Choroid plexus epithelial cell (primary cell): ENCODE measurements at regions not wholly inside any gene's neighbourhood (a gene's known extent, or its start where the extent isn't known, plus 50 kb on each side); places are given as distances from the start of the nearest gene placed in this dataset.

Experiments used
- DNase-seq: peaks from one replicate; pipeline ENCODE4 v3.0.0-alpha.2; 2010; ENCODE audit warnings: low read depth
- H3K4me3 ChIP-seq: 2 replicates; pipeline ENCODE4 v1.5.1; 2011; ENCODE audit warnings: low read depth, mild to moderate bottlenecking, control low read depth, low read length, moderate library complexity
- TF ChIP-seq, protein P1 (sequence below): conservative IDR thresholded peaks from 2 replicates; pipeline ENCODE4 v1.5.1; 2011; ENCODE audit warnings: low read depth, mild to moderate bottlenecking, control low read depth, inconsistent platforms, low read length, moderate library complexity

GRCh38 chr1:215475796-215476481, 91.2 kb upstream of the KCTD3 start:
- H3K4me3 ChIP-seq: no peak overlapping the region
- peak; percentile 13 for DNase-seq
- TF ChIP-seq, protein P1, sequence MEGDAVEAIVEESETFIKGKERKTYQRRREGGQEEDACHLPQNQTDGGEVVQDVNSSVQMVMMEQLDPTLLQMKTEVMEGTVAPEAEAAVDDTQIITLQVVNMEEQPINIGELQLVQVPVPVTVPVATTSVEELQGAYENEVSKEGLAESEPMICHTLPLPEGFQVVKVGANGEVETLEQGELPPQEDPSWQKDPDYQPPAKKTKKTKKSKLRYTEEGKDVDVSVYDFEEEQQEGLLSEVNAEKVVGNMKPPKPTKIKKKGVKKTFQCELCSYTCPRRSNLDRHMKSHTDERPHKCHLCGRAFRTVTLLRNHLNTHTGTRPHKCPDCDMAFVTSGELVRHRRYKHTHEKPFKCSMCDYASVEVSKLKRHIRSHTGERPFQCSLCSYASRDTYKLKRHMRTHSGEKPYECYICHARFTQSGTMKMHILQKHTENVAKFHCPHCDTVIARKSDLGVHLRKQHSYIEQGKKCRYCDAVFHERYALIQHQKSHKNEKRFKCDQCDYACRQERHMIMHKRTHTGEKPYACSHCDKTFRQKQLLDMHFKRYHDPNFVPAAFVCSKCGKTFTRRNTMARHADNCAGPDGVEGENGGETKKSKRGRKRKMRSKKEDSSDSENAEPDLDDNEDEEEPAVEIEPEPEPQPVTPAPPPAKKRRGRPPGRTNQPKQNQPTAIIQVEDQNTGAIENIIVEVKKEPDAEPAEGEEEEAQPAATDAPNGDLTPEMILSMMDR: no peak

DNA sequence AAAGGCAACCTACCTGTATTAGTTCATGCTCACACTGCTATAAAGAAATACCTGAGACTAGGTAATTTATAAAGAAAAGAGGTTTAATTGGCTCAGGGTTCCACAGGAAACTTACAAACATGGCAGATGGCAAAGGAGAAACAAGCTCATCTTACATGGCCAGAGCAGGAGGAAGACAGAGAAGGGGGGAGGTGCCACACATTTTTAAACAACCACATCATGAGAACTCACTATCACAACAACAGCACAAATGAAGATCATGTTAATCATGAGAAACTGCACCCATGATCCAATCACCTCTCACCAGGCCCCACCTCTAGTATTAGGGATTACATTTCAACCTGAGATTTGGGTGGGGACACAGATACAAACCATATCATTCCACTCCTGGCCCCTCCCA, 90.6 kb upstream of the KCTD3 start:
- no peak overlapping the region for H3K4me3 ChIP-seq
- peak; percentile 9 for DNase-seq
- TF ChIP-seq, protein P1: no peak

- TF ChIP-seq, protein P1: no peak
- DNase-seq: no peak
- no peak overlapping the region for H3K4me3 ChIP-seq
These were observed 89.5 kb upstream of the KCTD3 start for GRCh38 chr1:215477632-215478031.

DNA sequence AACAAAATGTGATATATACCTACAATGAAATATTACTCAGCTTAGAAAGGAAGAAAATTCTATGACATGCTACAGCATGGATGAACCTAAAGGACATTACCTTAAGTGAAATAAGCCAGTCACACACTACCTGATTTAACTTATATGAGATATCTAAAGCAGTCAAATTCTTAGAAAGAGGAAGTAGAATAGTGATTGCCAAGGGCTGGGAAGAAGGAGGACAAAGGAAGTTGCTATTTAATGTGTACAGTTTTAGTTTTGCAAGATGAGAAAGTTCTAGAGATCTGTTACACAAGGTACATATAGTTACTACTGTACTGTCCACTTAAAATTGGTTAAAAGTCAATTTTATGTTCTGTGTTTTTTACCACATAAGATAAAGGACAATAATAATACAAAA, 87.5 kb upstream of the KCTD3 start:
- no peak overlapping the region for H3K4me3 ChIP-seq
- TF ChIP-seq, protein P1: no peak
- DNase-seq: no peak

- H3K4me3 ChIP-seq: no peak overlapping the region
- TF ChIP-seq, protein P1: no peak
- no peak for DNase-seq
These were observed 85.0 kb upstream of the KCTD3 start for GRCh38 chr1:215482079-215482478.

- DNase-seq: no peak
- TF ChIP-seq, protein P1: no peak
- no peak overlapping the region for H3K4me3 ChIP-seq
These were observed 82.7 kb upstream of the KCTD3 start for GRCh38 chr1:215484171-215484939.
